ENCODE measurements at regions not wholly inside any gene's neighbourhood (a gene's known extent, or its start where the extent isn't known, plus 50 kb on each side); places are given as distances from the start of the nearest gene placed in this dataset.
A peak's percentile ranks its signal among the peaks of the same experiment; 100 is the strongest.

- Histone ChIP-seq H3K4me3 (peak overlapping the region; percentile 64 to 83 (median 73)), H3K4me1 (peaks cover 7 to 47% (median 41%) of the 10 kb centered on the region in 4 donors), H3K27me3 (no peaks in the 10 kb centered on the region), H3K9me3 (no peaks in the 10 kb centered on the region), H3K36me3 (peaks cover 0 to 7% (median 1%) of the 10 kb centered on the region in 4 donors), H3K27ac (replicated peaks in 1 of 4) (peak overlapping the region; percentile 80 to 87 (median 82))
- intact Hi-C loops (cut with DNase I) = loop anchor here (5.0 to 10.0 kb wide), 3 partner anchors 191 to 504 kb away; partner anchors contain the start of gene BBX
- TF ChIP-seq, protein P1, sequence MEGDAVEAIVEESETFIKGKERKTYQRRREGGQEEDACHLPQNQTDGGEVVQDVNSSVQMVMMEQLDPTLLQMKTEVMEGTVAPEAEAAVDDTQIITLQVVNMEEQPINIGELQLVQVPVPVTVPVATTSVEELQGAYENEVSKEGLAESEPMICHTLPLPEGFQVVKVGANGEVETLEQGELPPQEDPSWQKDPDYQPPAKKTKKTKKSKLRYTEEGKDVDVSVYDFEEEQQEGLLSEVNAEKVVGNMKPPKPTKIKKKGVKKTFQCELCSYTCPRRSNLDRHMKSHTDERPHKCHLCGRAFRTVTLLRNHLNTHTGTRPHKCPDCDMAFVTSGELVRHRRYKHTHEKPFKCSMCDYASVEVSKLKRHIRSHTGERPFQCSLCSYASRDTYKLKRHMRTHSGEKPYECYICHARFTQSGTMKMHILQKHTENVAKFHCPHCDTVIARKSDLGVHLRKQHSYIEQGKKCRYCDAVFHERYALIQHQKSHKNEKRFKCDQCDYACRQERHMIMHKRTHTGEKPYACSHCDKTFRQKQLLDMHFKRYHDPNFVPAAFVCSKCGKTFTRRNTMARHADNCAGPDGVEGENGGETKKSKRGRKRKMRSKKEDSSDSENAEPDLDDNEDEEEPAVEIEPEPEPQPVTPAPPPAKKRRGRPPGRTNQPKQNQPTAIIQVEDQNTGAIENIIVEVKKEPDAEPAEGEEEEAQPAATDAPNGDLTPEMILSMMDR (IDR thresholded peaks at IDR 0.05) = no peak
- TF ChIP-seq POLR2AphosphoS5 (IDR thresholded peaks at IDR 0.05) (no peak), POLR2A (IDR thresholded peaks at IDR 0.05; ENCODE audit: low read depth) (no peak), EP300 (IDR thresholded peaks at IDR 0.05) (no peak)
- no peak for DNase-seq (ENCODE audit: extremely low spot score)
- 6% methylated on average over 7 of the region's 7 CpGs for WGBS
Observed at GRCh38 chr3:107241217-107241616, 136.0 kb upstream of the CCDC54 start.

DNA sequence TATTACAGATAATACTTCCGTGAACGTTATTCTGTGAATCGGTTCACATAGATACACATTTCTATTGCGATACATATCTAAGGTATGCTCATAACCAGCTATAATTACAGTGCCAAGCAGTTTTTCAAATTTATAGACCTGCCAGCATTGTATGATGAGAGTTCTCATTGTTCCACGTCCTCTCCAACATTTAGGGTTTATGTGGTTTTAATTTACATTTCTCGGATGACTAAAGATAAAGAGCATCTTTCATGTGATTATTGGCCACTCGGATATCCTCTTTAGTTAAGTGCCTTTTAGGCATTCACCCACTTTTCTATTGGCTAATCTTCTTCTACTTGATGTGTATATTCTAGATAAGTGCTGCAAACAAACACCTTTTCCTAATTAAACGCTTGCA lies 134.7 kb upstream of the CCDC54 start:
- H3K27me3 ChIP-seq = no peaks in the 10 kb centered on the region
- no peak for DNase-seq (ENCODE audit: extremely low spot score)
- H3K27ac ChIP-seq (replicated peaks in 1 of 4) = no peak overlapping the region
- peaks cover 7 to 40% (median 30%) of the 10 kb centered on the region in 4 donors for H3K4me1 ChIP-seq
- no peaks in the 10 kb centered on the region for H3K9me3 ChIP-seq
- TF ChIP-seq POLR2A (IDR thresholded peaks at IDR 0.05; ENCODE audit: low read depth) = no peak
- no peak for TF ChIP-seq EP300 (IDR thresholded peaks at IDR 0.05)
- TF ChIP-seq, protein P1 (IDR thresholded peaks at IDR 0.05) = no peak
- no peak for TF ChIP-seq POLR2AphosphoS5 (IDR thresholded peaks at IDR 0.05)
- peaks cover 0 to 21% (median 7%) of the 10 kb centered on the region in 4 donors for H3K36me3 ChIP-seq
- 88% methylated on average over 8 of the region's 8 CpGs for WGBS
- intact Hi-C loops (cut with DNase I) = loop anchor here (5.0 to 10.0 kb wide), 3 partner anchors 190 to 502 kb away; partner anchors contain the start of gene BBX
- H3K4me3 ChIP-seq = peak overlapping the region in 2 of 4 donors; percentile 1 to 15

- H3K27ac ChIP-seq (replicated peaks in 1 of 4) = no peak overlapping the region
- H3K36me3 ChIP-seq = peaks cover 0 to 51% (median 20%) of the 10 kb centered on the region in 4 donors
- H3K27me3 ChIP-seq = no peaks in the 10 kb centered on the region
- peaks cover 6 to 18% (median 7%) of the 10 kb centered on the region in 4 donors for H3K4me1 ChIP-seq
- no peak for TF ChIP-seq POLR2AphosphoS5 (IDR thresholded peaks at IDR 0.05)
- TF ChIP-seq, protein P1 (IDR thresholded peaks at IDR 0.05) = no peak
- TF ChIP-seq POLR2A (IDR thresholded peaks at IDR 0.05; ENCODE audit: low read depth) = no peak
- TF ChIP-seq EP300 (IDR thresholded peaks at IDR 0.05) = no peak
- no peak overlapping the region for H3K4me3 ChIP-seq
- 90% methylated on average over 2 of the region's 2 CpGs for WGBS
- intact Hi-C loops (cut with DNase I) = loop anchor here (10.0 kb wide), 1 partner anchor 498 kb away; no protein-coding TSS in a partner anchor
- DNase-seq (ENCODE audit: extremely low spot score) = no peak
- no peaks in the 10 kb centered on the region for H3K9me3 ChIP-seq
Observed at GRCh38 chr3:107247116-107247515, 130.1 kb upstream of the CCDC54 start.

GRCh38 chr3:107249132-107249531 lies 128.1 kb upstream of the CCDC54 start:
- Histone ChIP-seq H3K27ac (replicated peaks in 1 of 4) (no peak overlapping the region), H3K27me3 (no peaks in the 10 kb centered on the region), H3K4me3 (no peak overlapping the region), H3K36me3 (peaks cover 0 to 51% (median 20%) of the 10 kb centered on the region in 4 donors), H3K9me3 (no peaks in the 10 kb centered on the region), H3K4me1 (peaks cover 0 to 3% (median 0%) of the 10 kb centered on the region in 4 donors)
- 100% methylated on average over 2 of the region's 2 CpGs for WGBS
- no peak for DNase-seq (ENCODE audit: extremely low spot score)
- TF ChIP-seq POLR2AphosphoS5 (IDR thresholded peaks at IDR 0.05) = no peak
- TF ChIP-seq, protein P1 (IDR thresholded peaks at IDR 0.05) = no peak
- no peak for TF ChIP-seq POLR2A (IDR thresholded peaks at IDR 0.05; ENCODE audit: low read depth)
- no peak for TF ChIP-seq EP300 (IDR thresholded peaks at IDR 0.05)
- intact Hi-C loops (cut with DNase I) = loop anchor here (10.0 kb wide), 1 partner anchor 496 kb away; no protein-coding TSS in a partner anchor

DNA sequence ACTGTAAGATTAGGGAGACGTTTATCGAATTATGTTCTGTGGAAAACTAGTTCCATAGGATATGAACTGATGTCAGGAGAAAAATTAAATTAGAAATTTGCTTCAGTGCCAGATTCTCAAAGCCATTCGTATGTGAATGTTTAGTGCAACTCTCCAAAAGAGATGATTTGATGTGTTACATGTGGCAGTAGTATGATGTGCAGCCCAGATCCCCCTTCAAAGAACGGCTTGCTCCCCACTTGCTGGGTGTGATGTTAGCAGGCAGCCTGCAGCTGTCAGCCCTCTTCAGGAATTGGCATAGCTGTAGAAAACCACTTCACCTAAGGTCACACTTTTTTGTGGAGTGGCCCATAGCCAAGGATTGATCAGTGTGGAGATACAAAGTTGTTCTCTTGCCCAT lies 127.0 kb upstream of the CCDC54 start:
- intact Hi-C loops (cut with DNase I) = no loop called here
- Histone ChIP-seq H3K4me1 (no peaks in the 10 kb centered on the region), H3K36me3 (peaks cover 0 to 51% (median 20%) of the 10 kb centered on the region in 4 donors), H3K27me3 (no peaks in the 10 kb centered on the region), H3K9me3 (no peaks in the 10 kb centered on the region), H3K4me3 (no peak overlapping the region), H3K27ac (replicated peaks in 1 of 4) (no peak overlapping the region)
- no peak for DNase-seq (ENCODE audit: extremely low spot score)
- WGBS = 96% methylated on average over 4 of the region's 4 CpGs
- no peak for TF ChIP-seq POLR2AphosphoS5 (IDR thresholded peaks at IDR 0.05)
- TF ChIP-seq EP300 (IDR thresholded peaks at IDR 0.05) = no peak
- TF ChIP-seq POLR2A (IDR thresholded peaks at IDR 0.05; ENCODE audit: low read depth) = no peak
- TF ChIP-seq, protein P1 (IDR thresholded peaks at IDR 0.05) = no peak

Data from esophagus muscularis mucosa (tissue), 4 donors.